NCI-H1436 treated with DMSO at 0.1 percent for 48 hours (cell line): ENCODE measurements at regions not wholly inside any gene's neighbourhood (a gene's known extent, or its start where the extent isn't known, plus 50 kb on each side); places are given as distances from the start of the nearest gene placed in this dataset.
"Not testable (repeated sequence)": the region's sequence is repeated elsewhere in the genome, so short reads cannot be mapped to it uniquely, and the experiment has no call there.

ENCODE experiments used
- DNase-seq: peaks from one replicate; lab custom pipeline; 2025; lab: John Stamatoyannopoulos, UW

GRCh38 chr13:54267253-54267668 lies 1238.6 kb downstream of the OLFM4 start:
- not testable (repeated sequence) for DNase-seq

GRCh38 chr13:54268013-54268695 lies 1239.5 kb downstream of the OLFM4 start:
- not testable (repeated sequence) for DNase-seq

GRCh38 chr13:54287062-54287764 lies 1258.6 kb downstream of the OLFM4 start:
- DNase-seq, result no peak

- DNase-seq, result no peak
These were observed 1272.5 kb downstream of the OLFM4 start for GRCh38 chr13:54301085-54301484.

GRCh38 chr13:54305377-54305776 lies 1276.8 kb downstream of the OLFM4 start:
- no peak for DNase-seq

GRCh38 chr13:54312885-54313284 lies 1284.3 kb downstream of the OLFM4 start:
- DNase-seq, result no peak

GRCh38 chr13:54317722-54318121 lies 1289.1 kb downstream of the OLFM4 start:
- DNase-seq, result no peak

- no peak for DNase-seq
These were observed 1308.9 kb downstream of the OLFM4 start for GRCh38 chr13:54337540-54337939.

- DNase-seq, result no peak
These were observed 1318.9 kb downstream of the OLFM4 start for GRCh38 chr13:54347531-54347930.

GRCh38 chr13:54356209-54356608 lies 1327.6 kb downstream of the OLFM4 start:
- DNase-seq, result no peak

GRCh38 chr13:54356849-54357248 lies 1328.2 kb downstream of the OLFM4 start:
- no peak for DNase-seq

- no peak for DNase-seq
These were observed 1328.8 kb downstream of the OLFM4 start for GRCh38 chr13:54357284-54357933.

- DNase-seq, result no peak
These were observed 1332.8 kb downstream of the OLFM4 start for GRCh38 chr13:54361460-54361859.

GRCh38 chr13:54366728-54367127 lies 1338.1 kb downstream of the OLFM4 start:
- no peak for DNase-seq

GRCh38 chr13:54367639-54368271 lies 1339.1 kb downstream of the OLFM4 start:
- DNase-seq, result no peak

GRCh38 chr13:54368387-54368786 lies 1339.8 kb downstream of the OLFM4 start:
- DNase-seq, result no peak

- DNase-seq, result no peak
These were observed 1344.6 kb downstream of the OLFM4 start for GRCh38 chr13:54373211-54373610.

- DNase-seq, result no peak
These were observed 1350.8 kb downstream of the OLFM4 start for GRCh38 chr13:54379461-54379860.

GRCh38 chr13:54383604-54384003 lies 1355.0 kb downstream of the OLFM4 start:
- DNase-seq, result no peak

- DNase-seq, result no peak
These were observed 1359.0 kb downstream of the OLFM4 start for GRCh38 chr13:54387625-54388024.

GRCh38 chr13:54390841-54391240 lies 1362.2 kb downstream of the OLFM4 start:
- no peak for DNase-seq

- no peak for DNase-seq
These were observed 1365.6 kb downstream of the OLFM4 start for GRCh38 chr13:54394085-54394700.
